ENCODE measurements at regions not wholly inside any gene's neighbourhood (a gene's known extent, or its start where the extent isn't known, plus 50 kb on each side); places are given as distances from the start of the nearest gene placed in this dataset.

- TF ChIP-seq PAX5 (IDR thresholded peaks at IDR 0.05; ENCODE audit: insufficient read depth, low read length, severe bottlenecking) (no peak), TAF1 (IDR thresholded peaks at IDR 0.05; ENCODE audit: low read depth, low read length) (no peak)
These were observed 136.0 kb downstream of the FBXO4 start for GRCh38 chr5:42061121-42061520.

All from GM12891 (cell line).